SK-N-MC (cell line): ENCODE measurements at regions not wholly inside any gene's neighbourhood (a gene's known extent, or its start where the extent isn't known, plus 50 kb on each side); places are given as distances from the start of the nearest gene placed in this dataset.

Experiments used
- EZH2 ChIP-seq: fragments of 200-600 bp; sonication (generic); IDR thresholded peaks from one replicate; pipeline ENCODE4 v1.6.1; 2017; ENCODE audit warnings: antibody characterized with exemption
- FOXP2 ChIP-seq: optimal IDR thresholded peaks from 2 replicates; pipeline ENCODE3; 2011; ENCODE audit warnings: mild to moderate bottlenecking, moderate library complexity; ENCODE audit not compliant: insufficient read depth; ENCODE audit errors: extremely low read length, control extremely low read depth
- POLR2AphosphoS5 ChIP-seq: IDR thresholded peaks from 2 replicates; pipeline ENCODE4 v1.6.1; 2012; ENCODE audit warnings: mild to moderate bottlenecking, low read depth, low read length, borderline replicate concordance

DNA sequence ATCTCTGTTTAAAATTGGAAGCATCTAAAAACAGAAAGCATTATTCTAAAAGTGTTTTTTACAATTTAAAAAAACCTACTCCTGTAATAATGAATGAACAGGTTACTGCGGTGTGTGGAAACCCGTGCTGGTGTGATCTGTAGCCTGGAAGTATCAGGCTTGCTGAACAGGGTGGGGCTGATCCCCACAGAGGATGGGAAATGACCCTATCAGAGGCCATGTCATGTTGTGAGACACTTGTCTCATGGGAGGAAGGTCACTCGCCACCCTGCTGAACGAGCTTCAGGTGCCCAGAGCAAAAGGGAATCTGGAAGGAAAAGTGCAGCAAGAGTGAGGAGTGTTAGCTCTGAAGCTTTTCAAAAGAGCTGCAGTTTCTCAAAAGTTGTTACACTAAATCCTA, 320.7 kb downstream of the RRAGC start:
- TF ChIP-seq EZH2 (no peak), POLR2AphosphoS5 (no peak), FOXP2 (no peak)
